Immature natural killer cell (primary cell): ENCODE measurements at regions not wholly inside any gene's neighbourhood (a gene's known extent, or its start where the extent isn't known, plus 50 kb on each side); places are given as distances from the start of the nearest gene placed in this dataset.
"Not testable (repeated sequence)": the region's sequence is repeated elsewhere in the genome, so short reads cannot be mapped to it uniquely, and the experiment has no call there.

Experiments
- DNase-seq, 3 donors: peaks; one replicate each; pipeline ENCODE4 v3.0.0; 2022; ENCODE audit warnings: mixed read lengths in 1 of 3
- H3K27ac Mint-ChIP-seq, 6 donors: one replicate each; pipeline ENCODE4 v1.8.0; 2020; ENCODE audit warnings: mixed read lengths in 6 of 6, mild to moderate bottlenecking in 5 of 6, inconsistent platforms in 4 of 6, moderate library complexity in 3 of 6
- H3K27me3 Mint-ChIP-seq, 3 donors: one replicate each; pipeline ENCODE4 v1.8.0; 2020 to 2021; ENCODE audit warnings: low read depth in 3 of 3, mild to moderate bottlenecking in 3 of 3, mixed read lengths in 3 of 3, moderate library complexity in 3 of 3, inconsistent platforms in 1 of 3
- H3K36me3 Mint-ChIP-seq, 3 donors: one replicate each; pipeline ENCODE4 v1.8.0; 2020; ENCODE audit warnings: mixed read lengths in 3 of 3, inconsistent platforms in 2 of 3, mild to moderate bottlenecking in 2 of 3
- H3K4me1 Mint-ChIP-seq, 2 donors: one replicate each; pipeline ENCODE4 v1.8.0; 2020; ENCODE audit warnings: inconsistent platforms in 2 of 2, mild to moderate bottlenecking in 2 of 2, mixed read lengths in 2 of 2, moderate library complexity in 1 of 2
- H3K4me3 Mint-ChIP-seq, 5 donors: one replicate each; pipeline ENCODE4 v1.8.0; 2020; ENCODE audit warnings: mild to moderate bottlenecking in 5 of 5, mixed read lengths in 5 of 5, inconsistent platforms in 3 of 5, moderate library complexity in 3 of 5
- H3K9me3 Mint-ChIP-seq, 6 donors: one replicate each; pipeline ENCODE4 v1.8.0; 2020; ENCODE audit warnings: mild to moderate bottlenecking in 6 of 6, mixed read lengths in 6 of 6, inconsistent platforms in 4 of 6, moderate library complexity in 3 of 6

DNA sequence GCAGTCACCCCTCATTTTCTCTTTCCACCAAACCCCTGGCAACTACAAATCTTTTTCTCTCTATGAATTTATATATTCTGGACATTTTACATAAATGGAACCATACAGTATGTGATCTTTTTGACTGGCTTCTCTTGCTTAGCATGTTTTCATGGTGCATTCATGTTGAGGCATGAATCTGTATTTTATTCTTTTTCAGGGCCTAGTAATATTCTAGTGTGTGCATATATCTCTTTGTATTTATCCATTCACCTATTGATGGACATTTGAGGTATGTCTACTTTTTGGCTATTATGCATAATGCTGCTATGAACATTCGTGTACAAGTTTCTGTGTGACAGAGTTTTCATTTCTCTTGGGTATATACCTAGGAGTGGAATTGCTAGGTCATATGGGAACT is 78.2 kb downstream of the HACD1 start:
- Mint-ChIP-seq H3K9me3 (peaks cover 0 to 2% (median 0%) of the 10 kb centered on the region in 6 donors), H3K36me3 (peaks cover 0 to 10% (median 3%) of the 10 kb centered on the region in 3 donors), H3K4me3 (no peak overlapping the region), H3K27me3 (peaks cover 0 to 2% (median 2%) of the 10 kb centered on the region in 3 donors), H3K4me1 (peaks cover 3 to 6% of the 10 kb centered on the region in 2 donors), H3K27ac (peak overlapping the region in 1 of 6 donors; percentile 8)
- no peak for DNase-seq

DNA sequence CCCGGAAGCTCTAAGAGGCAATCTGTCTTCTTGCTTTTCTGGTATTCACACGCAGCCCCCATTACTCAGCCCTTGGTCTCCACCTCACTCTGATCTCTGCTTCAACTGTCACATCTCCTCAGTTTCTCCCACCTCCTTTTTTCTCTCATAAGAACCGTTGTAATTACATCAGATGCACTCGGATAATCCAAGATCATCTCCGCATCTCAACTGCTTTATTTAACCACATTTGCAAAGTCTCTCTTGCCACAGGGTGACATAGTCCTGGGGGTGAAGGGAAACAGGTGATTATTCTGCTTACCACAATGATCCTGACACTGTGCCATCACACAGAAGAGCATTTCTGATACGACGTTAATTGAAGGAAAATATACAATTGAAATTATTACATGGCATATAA is 79.9 kb downstream of the HACD1 start:
- no peak for DNase-seq
- H3K36me3 Mint-ChIP-seq = peaks cover 0 to 10% (median 3%) of the 10 kb centered on the region in 3 donors
- peaks cover 0 to 2% (median 0%) of the 10 kb centered on the region in 6 donors for H3K9me3 Mint-ChIP-seq
- peak overlapping the region in 1 of 6 donors; percentile 60 for H3K27ac Mint-ChIP-seq
- peaks cover 0 to 2% (median 2%) of the 10 kb centered on the region in 3 donors for H3K27me3 Mint-ChIP-seq
- H3K4me3 Mint-ChIP-seq = no peak overlapping the region
- peaks cover 11 to 12% of the 10 kb centered on the region in 2 donors for H3K4me1 Mint-ChIP-seq

DNA sequence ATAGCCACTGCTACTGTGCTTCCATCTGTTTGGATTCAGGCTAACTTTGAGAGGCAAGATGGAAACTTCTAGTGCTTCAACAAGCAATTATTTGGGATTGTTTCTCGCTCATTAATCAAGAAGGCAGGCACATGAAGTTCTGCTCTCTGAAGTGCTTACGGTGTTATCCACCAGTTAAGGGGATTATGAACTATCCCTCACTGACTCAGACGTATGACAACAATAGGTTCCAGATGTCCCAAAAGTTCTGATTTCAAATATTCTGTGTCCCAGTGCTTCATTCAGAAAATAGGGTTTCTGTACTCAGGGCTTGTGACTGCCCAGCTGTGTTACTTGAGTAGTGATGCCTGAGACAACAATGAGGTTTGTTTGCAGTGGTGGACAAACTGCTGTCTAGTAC is 81.0 kb downstream of the HACD1 start:
- H3K36me3 Mint-ChIP-seq = peaks cover 0 to 9% (median 3%) of the 10 kb centered on the region in 3 donors
- peaks cover 0 to 2% (median 2%) of the 10 kb centered on the region in 3 donors for H3K27me3 Mint-ChIP-seq

DNA sequence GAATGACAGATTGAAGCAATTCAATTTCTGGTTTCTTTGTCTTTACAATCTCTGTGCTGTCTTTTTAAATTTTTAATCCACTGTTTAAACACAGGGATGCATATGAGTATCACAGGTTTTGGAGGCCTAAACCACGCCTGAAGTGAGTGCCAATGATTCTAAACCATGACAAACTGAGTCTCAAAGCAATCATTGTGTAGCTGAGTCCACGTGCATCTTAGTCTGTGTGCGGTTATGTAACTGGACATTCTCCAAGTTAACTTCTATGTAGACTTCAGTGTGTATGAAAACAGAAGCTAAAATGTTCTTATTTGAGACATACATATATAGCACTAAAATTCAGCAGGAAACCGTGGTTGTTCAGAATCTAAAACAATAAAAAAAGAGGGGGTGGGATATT is 79.3 kb upstream of the ST8SIA6 start:
- peaks cover 0 to 3% (median under 1%) of the 10 kb centered on the region in 3 donors for H3K36me3 Mint-ChIP-seq
- peaks cover 0 to 2% (median 0%) of the 10 kb centered on the region in 6 donors for H3K9me3 Mint-ChIP-seq
- H3K4me1 Mint-ChIP-seq = peaks cover 8 to 11% of the 10 kb centered on the region in 2 donors
- peak overlapping the region in 4 of 6 donors; percentile 2 to 50 (median 30) for H3K27ac Mint-ChIP-seq
- H3K27me3 Mint-ChIP-seq = peaks cover 0 to 4% (median 2%) of the 10 kb centered on the region in 3 donors
- no peak for DNase-seq
- H3K4me3 Mint-ChIP-seq = no peak overlapping the region

More for the DNA sequence above, 81.0 kb downstream of the HACD1 start:
- no peak for DNase-seq
- no peak overlapping the region for H3K27ac Mint-ChIP-seq
- H3K4me3 Mint-ChIP-seq = no peak overlapping the region
- H3K9me3 Mint-ChIP-seq = peaks cover 0 to 2% (median 0%) of the 10 kb centered on the region in 6 donors
- H3K4me1 Mint-ChIP-seq = peaks cover 11% of the 10 kb centered on the region in 2 donors

DNA sequence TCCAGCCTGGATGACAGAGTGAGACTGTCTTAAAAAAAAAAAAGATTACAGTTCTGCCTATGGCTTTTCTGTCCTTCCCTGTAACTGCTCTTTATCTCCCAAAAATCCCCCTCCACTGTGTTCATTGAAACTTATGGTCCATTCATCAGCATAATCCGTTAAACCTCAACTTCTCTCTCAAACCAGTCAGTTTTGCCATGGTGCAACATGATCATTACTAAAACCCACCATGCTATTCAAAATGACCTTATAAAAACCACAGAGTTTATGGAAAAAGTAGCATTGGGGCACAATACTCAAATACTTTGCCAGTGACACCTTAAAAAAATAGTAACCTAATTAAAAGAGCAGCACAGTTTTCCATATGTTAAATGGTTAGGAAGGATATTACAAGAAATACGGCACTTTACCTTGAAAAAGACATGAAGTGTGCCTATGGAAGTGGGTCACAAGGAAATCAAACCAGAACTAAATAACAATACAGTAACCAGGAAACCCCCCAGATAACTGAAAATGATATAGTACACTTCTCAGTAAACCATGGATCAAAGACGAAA is 74.0 kb upstream of the ST8SIA6 start:
- H3K4me1 Mint-ChIP-seq = peaks cover 2% of the 10 kb centered on the region in 2 donors
- H3K27me3 Mint-ChIP-seq = peaks cover 0 to 4% (median 4%) of the 10 kb centered on the region in 3 donors
- H3K9me3 Mint-ChIP-seq = no peaks in the 10 kb centered on the region
- H3K4me3 Mint-ChIP-seq = no peak overlapping the region
- H3K36me3 Mint-ChIP-seq = peaks cover 0 to 3% (median 0%) of the 10 kb centered on the region in 3 donors
- DNase-seq = no peak
- no peak overlapping the region for H3K27ac Mint-ChIP-seq

DNA sequence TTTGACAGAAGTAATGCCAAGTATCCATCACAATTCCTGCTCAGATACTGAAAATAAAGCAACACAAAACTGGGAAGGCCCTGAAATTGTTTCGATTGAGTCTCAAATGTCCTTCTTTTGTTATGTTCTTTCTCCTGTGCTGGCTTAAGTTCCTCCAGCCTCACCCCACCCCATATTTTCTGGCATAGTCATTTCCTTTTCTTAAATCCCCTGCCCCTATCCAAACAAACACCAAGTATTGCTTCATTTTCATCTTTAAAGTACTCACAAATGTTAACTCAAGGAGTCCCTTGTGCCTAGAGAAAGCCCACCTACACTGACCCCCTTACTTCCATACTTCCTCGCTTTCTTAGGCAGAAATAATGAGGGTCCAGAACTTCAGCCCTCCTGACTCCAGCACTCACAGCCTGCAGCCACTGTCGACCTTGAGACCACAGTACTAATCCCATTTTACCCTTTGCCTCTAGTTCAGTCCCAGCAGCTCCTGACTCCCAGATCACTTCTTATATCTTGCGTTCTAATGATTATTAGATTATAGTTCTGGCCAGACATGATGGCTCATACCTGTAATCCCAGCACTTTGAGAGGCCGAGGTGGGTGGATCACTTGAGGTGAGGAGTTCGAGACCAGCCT is 73.2 kb upstream of the ST8SIA6 start:
- peak overlapping the region in 2 of 6 donors; percentile 23 to 36 for H3K27ac Mint-ChIP-seq
- peaks cover 0 to 7% (median 0%) of the 10 kb centered on the region in 3 donors for H3K36me3 Mint-ChIP-seq
- DNase-seq = no peak
- no peak overlapping the region for H3K4me3 Mint-ChIP-seq
- H3K4me1 Mint-ChIP-seq = peaks cover 0 to 1% of the 10 kb centered on the region in 2 donors
- H3K9me3 Mint-ChIP-seq = peaks cover 0 to 2% (median 0%) of the 10 kb centered on the region in 6 donors
- peaks cover 0 to 4% (median 4%) of the 10 kb centered on the region in 3 donors for H3K27me3 Mint-ChIP-seq

DNA sequence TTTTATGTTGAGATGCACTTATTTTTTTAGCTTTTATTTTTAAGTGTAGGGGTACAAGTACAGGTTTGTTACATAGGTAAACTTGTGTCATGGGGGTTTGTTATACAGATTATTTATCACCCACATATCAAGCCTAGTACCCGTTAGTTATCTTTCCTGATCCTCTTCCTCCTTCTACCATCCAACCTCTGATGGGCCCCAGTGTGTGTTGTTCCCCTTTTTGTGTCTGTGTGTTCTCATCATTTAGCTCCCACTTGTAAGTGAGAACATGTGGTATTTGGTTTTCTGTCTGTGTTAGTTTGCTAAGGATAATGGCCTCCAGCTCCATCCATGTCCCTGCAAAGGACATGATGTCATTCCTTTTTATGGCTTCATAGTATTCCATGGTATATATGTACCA is 72.2 kb upstream of the ST8SIA6 start:
- H3K36me3 Mint-ChIP-seq, H3K4me1 Mint-ChIP-seq, DNase-seq, H3K27me3 Mint-ChIP-seq, H3K9me3 Mint-ChIP-seq, H3K4me3 Mint-ChIP-seq: not testable (repeated sequence)
- peak overlapping the region in 2 of 6 donors; percentile 41 to 50 for H3K27ac Mint-ChIP-seq

DNA sequence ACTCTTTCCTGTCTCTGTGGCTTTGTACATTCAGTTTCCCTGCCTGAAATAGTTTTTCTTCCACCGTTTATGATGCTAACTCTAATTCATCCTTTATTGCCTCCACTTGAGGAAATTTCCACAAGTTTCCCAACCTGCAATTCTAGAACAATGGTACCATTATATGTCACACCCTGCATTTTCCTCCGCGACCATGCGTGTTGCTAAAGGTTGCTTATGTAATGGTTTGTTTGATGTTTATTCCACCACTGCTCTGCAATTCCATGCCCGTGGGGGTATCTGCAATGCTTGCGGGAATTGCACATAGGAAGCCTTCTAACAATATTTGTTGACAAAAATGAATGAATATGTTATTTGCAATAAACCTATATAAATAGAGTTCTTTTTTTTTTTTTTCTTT is 69.5 kb upstream of the ST8SIA6 start:
- Mint-ChIP-seq H3K4me1 (peaks cover 0 to 1% of the 10 kb centered on the region in 2 donors), H3K36me3 (peaks cover 0 to 11% (median 0%) of the 10 kb centered on the region in 3 donors), H3K27me3 (peaks cover 0 to 4% (median 2%) of the 10 kb centered on the region in 3 donors), H3K9me3 (peaks cover 0 to 2% (median 0%) of the 10 kb centered on the region in 6 donors), H3K27ac (no peak overlapping the region), H3K4me3 (no peak overlapping the region)
- DNase-seq = no peak

DNA sequence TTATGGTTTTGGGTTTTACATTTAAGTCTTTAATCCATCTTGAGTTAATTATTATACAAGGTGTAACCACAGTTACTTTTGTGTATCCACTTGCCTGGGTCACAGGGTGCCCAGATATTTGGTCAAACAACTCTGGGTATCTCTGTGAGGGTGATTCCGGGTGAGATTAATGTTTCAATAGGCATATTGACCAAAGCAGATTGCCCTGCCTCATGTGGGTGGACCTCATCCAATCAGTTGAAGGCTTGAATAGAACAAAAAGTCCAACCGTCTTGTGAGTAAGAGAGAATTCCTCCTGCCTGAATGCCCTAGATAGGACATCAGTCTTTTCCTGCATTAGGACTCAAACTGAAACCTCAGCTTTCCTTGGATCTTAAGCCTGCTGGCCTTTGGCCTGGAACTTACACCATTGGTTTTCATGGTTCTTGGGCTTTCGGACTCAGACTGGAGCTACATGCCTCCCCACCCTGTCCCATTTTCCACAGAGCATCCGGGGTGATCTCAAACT is 68.9 kb upstream of the ST8SIA6 start:
- H3K9me3 Mint-ChIP-seq = peaks cover 0 to 2% (median 0%) of the 10 kb centered on the region in 6 donors
- DNase-seq = no peak
- no peak overlapping the region for H3K27ac Mint-ChIP-seq
- H3K36me3 Mint-ChIP-seq = peaks cover 0 to 11% (median 0%) of the 10 kb centered on the region in 3 donors
- peaks cover 0 to 4% (median 2%) of the 10 kb centered on the region in 3 donors for H3K27me3 Mint-ChIP-seq
- no peak overlapping the region for H3K4me3 Mint-ChIP-seq
- H3K4me1 Mint-ChIP-seq = peaks cover 0 to 1% of the 10 kb centered on the region in 2 donors

DNA sequence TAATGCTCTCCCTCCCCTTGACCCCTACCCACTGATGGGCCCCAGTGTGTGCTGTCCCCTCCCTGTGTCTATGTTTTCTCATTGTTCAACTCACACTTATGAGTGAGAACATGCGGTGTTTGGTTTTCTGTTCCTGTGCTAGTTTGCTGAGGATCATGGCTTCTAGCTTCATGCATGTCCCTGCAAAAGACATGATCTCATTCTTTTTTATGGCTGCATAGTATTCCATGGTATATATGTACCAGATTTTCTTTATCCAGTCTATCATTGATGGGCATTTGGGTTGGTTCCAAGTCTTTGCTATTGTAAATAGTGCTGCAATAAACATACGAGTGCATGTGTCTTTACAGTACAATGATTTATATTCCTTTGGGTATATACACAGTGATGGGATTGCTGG is 67.9 kb upstream of the ST8SIA6 start:
- Mint-ChIP-seq H3K27ac (peak overlapping the region in 1 of 6 donors; percentile 43), H3K36me3 (peaks cover 0 to 14% (median 0%) of the 10 kb centered on the region in 3 donors)
- H3K4me3 Mint-ChIP-seq, H3K27me3 Mint-ChIP-seq, H3K9me3 Mint-ChIP-seq, H3K4me1 Mint-ChIP-seq, DNase-seq: not testable (repeated sequence)

DNA sequence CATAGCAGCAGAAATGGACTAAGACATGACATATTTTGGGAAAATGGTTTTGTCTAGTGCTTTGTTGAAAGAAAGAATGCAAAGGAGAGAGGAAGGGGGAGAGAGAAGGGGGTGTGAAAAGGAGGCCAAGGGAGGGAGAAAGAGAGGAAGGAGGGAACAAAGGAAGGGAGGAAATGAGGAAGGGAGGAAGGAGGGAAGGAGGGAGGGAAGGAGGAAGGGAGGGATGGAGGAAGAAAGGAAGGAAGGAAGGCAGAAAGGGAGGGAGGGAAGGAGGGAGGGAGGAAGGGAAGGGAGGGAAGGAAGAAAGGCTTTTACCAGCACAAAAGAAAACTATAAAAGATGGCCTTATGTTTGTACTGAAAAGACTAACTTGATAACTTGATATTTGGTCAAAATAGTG is 65.1 kb upstream of the ST8SIA6 start:
- Mint-ChIP-seq H3K27ac (no peak overlapping the region), H3K27me3 (peaks cover 0 to 2% (median 0%) of the 10 kb centered on the region in 3 donors), H3K9me3 (peaks cover 0 to 2% (median 0%) of the 10 kb centered on the region in 6 donors), H3K36me3 (peaks cover 5 to 18% (median 6%) of the 10 kb centered on the region in 3 donors), H3K4me1 (peaks cover 1 to 6% of the 10 kb centered on the region in 2 donors), H3K4me3 (no peak overlapping the region)
- DNase-seq = no peak

DNA sequence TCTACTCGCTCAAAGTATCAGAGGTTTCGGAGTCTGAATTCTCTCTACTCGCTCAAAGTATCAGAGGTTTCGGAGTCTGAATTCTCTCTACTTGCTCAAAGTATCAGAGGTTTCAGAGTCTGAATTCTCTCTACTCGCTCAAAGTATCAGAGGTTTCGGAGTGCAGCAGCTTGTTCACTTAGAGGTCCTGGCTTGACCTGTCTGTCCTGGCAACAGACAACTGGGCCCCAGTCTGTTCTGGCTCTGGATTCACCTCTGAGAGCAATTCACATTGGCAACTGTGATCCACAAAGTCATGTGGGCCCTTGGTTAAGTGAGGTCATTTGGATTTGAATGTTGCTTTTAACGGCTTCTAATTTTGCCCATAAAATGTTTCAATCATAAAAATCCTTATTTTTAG is 63.9 kb upstream of the ST8SIA6 start:
- Mint-ChIP-seq H3K36me3 (peaks cover 5 to 18% (median 6%) of the 10 kb centered on the region in 3 donors), H3K4me3 (no peak overlapping the region), H3K27me3 (peaks cover 0 to 2% (median 0%) of the 10 kb centered on the region in 3 donors), H3K27ac (no peak overlapping the region), H3K4me1 (peaks cover 4 to 10% of the 10 kb centered on the region in 2 donors), H3K9me3 (peaks cover 0 to 2% (median 0%) of the 10 kb centered on the region in 6 donors)
- DNase-seq = no peak

DNA sequence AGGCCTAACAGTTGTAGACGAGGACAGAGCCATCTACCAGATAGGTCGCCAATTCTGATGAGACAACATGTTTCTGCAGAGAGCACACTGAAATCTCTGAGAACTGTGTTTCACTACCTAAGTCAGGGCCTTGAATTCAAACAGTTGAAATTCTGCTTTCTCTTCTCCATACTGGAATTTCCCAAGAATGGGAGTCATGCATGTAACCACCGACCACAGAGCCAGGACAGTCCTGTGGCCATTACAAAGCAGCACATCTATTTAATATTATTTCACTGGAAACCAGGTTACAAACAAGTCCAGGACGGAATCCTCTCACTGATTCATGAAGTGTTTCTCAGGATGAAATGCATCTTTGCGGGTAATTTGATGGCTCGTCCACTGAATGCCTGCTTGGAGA is 62.0 kb upstream of the ST8SIA6 start:
- Mint-ChIP-seq H3K27ac (no peak overlapping the region), H3K4me3 (no peak overlapping the region), H3K4me1 (peaks cover 23 to 30% of the 10 kb centered on the region in 2 donors), H3K36me3 (peaks cover 5 to 11% (median 6%) of the 10 kb centered on the region in 3 donors), H3K9me3 (no peaks in the 10 kb centered on the region), H3K27me3 (peaks cover 2 to 4% (median 3%) of the 10 kb centered on the region in 3 donors)
- DNase-seq = no peak
